ENCODE measurements at regions not wholly inside any gene's neighbourhood (a gene's known extent, or its start where the extent isn't known, plus 50 kb on each side); places are given as distances from the start of the nearest gene placed in this dataset.

GRCh38 chr6:15915508-15916178 lies 213.2 kb upstream of the MYLIP start:
- no peaks in the 10 kb centered on the region for H3K9me3 ChIP-seq
- no peak overlapping the region for H3K4me3 ChIP-seq
- intact Hi-C loops (cut with DNase I; ENCODE audit: low total_unique reads), result no loop called here
- TF ChIP-seq, protein P1, sequence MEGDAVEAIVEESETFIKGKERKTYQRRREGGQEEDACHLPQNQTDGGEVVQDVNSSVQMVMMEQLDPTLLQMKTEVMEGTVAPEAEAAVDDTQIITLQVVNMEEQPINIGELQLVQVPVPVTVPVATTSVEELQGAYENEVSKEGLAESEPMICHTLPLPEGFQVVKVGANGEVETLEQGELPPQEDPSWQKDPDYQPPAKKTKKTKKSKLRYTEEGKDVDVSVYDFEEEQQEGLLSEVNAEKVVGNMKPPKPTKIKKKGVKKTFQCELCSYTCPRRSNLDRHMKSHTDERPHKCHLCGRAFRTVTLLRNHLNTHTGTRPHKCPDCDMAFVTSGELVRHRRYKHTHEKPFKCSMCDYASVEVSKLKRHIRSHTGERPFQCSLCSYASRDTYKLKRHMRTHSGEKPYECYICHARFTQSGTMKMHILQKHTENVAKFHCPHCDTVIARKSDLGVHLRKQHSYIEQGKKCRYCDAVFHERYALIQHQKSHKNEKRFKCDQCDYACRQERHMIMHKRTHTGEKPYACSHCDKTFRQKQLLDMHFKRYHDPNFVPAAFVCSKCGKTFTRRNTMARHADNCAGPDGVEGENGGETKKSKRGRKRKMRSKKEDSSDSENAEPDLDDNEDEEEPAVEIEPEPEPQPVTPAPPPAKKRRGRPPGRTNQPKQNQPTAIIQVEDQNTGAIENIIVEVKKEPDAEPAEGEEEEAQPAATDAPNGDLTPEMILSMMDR (IDR thresholded peaks at IDR 0.05), result no peak
- H3K4me1 ChIP-seq, result no peaks in the 10 kb centered on the region
- no peaks in the 10 kb centered on the region for H3K36me3 ChIP-seq
- peak; percentile 29 to 38 for DNase-seq
- 56 to 76% (median 67%) methylated on average over 8 of the region's 8 CpGs for WGBS, 5 donors
- H3K27me3 ChIP-seq, result no peaks in the 10 kb centered on the region
- H3K27ac ChIP-seq, result no peak overlapping the region

- TF ChIP-seq POLR2AphosphoS5 (IDR thresholded peaks at IDR 0.05), result no peak
- TF ChIP-seq EP300 (IDR thresholded peaks at IDR 0.05), result no peak
- no peak for TF ChIP-seq POLR2A (IDR thresholded peaks at IDR 0.05)
- TF ChIP-seq, protein P1 (IDR thresholded peaks at IDR 0.05), result no peak
- Histone ChIP-seq H3K9me3 (no peaks in the 10 kb centered on the region), H3K36me3 (no peaks in the 10 kb centered on the region), H3K4me1 (no peaks in the 10 kb centered on the region), H3K27ac (no peak overlapping the region), H3K4me3 (no peak overlapping the region), H3K27me3 (no peaks in the 10 kb centered on the region)
- WGBS, 5 donors, result 73 to 89% (median 89%) methylated on average over 2 of the region's 2 CpGs
- intact Hi-C loops (cut with DNase I; ENCODE audit: low total_unique reads), result no loop called here
- DNase-seq, result no peak
Observed at GRCh38 chr6:15914553-15914952, 214.3 kb upstream of the MYLIP start.

DNA sequence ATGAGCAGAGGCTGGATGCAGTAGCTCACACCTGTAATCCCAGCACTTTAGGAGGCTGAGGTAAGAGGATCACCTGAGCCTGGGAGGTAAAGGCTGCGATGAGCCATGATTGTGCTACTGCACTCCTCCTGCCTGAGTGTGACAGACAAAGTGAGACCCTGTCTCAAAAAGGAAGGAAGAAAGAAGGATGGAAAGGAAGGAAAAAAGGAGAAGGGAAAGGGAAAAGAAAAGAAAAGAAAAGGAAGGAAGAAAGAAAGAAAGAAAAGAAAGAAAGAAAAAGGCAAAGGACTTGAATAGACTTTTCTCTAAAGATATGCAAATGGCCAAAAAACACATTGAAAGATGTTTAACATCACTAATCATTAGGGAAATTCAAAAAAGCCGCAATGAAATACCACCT lies 215.3 kb upstream of the MYLIP start:
- H3K4me1 ChIP-seq, result no peaks in the 10 kb centered on the region
- WGBS, 5 donors, result 96 to 100% (median 97%) methylated on average over 2 of the region's 2 CpGs
- no peak for TF ChIP-seq POLR2A (IDR thresholded peaks at IDR 0.05)
- no peak for TF ChIP-seq EP300 (IDR thresholded peaks at IDR 0.05)
- TF ChIP-seq, protein P1 (IDR thresholded peaks at IDR 0.05), result no peak
- no peak for TF ChIP-seq POLR2AphosphoS5 (IDR thresholded peaks at IDR 0.05)
- intact Hi-C loops (cut with DNase I; ENCODE audit: low total_unique reads), result no loop called here
- H3K4me3 ChIP-seq, result no peak overlapping the region
- no peak for DNase-seq
- H3K27me3 ChIP-seq, result no peaks in the 10 kb centered on the region
- H3K9me3 ChIP-seq, result no peaks in the 10 kb centered on the region
- no peaks in the 10 kb centered on the region for H3K36me3 ChIP-seq
- no peak overlapping the region for H3K27ac ChIP-seq

DNA sequence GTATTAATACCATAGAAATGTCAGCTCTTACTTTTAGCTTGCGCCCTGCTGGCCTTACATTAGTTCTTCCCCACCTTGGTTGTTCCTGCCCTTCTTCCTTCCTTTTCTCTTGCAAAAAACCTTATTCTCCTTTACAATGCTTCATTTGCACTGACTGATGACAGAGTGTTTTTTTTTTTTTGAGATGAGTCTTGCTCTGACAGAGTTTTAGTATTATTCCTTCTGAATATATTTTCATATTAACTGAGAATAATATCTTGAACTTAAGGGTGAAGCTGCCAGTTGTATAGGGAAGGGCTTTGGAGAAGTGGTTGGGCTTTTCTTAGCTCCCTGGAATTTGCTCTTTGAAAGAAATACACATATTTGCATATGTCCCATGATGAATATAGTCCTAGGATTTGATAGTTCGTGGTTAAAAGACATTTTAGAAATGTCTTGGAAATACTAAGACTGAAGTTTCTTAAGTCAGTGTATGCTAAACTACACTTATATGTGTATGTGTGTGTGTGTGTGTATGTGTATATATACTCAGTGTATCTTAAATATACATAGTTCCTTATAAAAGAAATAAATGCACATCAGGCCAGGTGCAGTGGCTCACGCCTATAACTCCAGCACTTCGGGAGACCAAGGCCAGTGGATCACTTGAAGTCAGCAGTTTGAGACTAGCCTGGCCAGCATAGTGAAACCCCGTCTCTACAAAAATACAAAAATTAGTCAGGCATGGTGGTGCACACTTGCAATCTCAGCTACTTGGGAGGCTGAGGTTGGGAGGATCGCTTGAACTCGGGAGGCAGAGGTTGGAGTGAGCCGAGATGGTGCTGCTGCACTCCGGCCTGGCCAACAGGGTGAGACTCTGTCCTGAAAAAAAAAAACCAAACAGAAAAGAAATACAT lies 216.1 kb upstream of the MYLIP start:
- Histone ChIP-seq H3K27me3 (no peaks in the 10 kb centered on the region), H3K4me1 (peaks cover 0 to 7% (median 0%) of the 10 kb centered on the region in 4 donors), H3K36me3 (no peaks in the 10 kb centered on the region), H3K4me3 (no peak overlapping the region), H3K9me3 (no peaks in the 10 kb centered on the region), H3K27ac (no peak overlapping the region)
- no peak for DNase-seq
- intact Hi-C loops (cut with DNase I; ENCODE audit: low total_unique reads), result no loop called here
- TF ChIP-seq POLR2A (IDR thresholded peaks at IDR 0.05), result no peak
- TF ChIP-seq POLR2AphosphoS5 (IDR thresholded peaks at IDR 0.05), result no peak
- TF ChIP-seq, protein P1 (IDR thresholded peaks at IDR 0.05), result no peak
- no peak for TF ChIP-seq EP300 (IDR thresholded peaks at IDR 0.05)
- WGBS, 5 donors, result 75 to 83% (median 78%) methylated on average over 9 of the region's 9 CpGs

All from stomach (tissue), 8 donors.